HG02678 (cell line): ENCODE measurements at regions not wholly inside any gene's neighbourhood (a gene's known extent, or its start where the extent isn't known, plus 50 kb on each side); places are given as distances from the start of the nearest gene placed in this dataset.
"Not testable (repeated sequence)": the region's sequence is repeated elsewhere in the genome, so short reads cannot be mapped to it uniquely, and the experiment has no call there.

Experiments
- ATAC-seq: cut with Tn5 transposase; IDR thresholded peaks from one replicate; pipeline ENCODE4 v1.9.1; 2021; ENCODE audit warnings: mild to moderate bottlenecking, moderate library complexity; ENCODE audit not compliant: unreplicated experiment

DNA sequence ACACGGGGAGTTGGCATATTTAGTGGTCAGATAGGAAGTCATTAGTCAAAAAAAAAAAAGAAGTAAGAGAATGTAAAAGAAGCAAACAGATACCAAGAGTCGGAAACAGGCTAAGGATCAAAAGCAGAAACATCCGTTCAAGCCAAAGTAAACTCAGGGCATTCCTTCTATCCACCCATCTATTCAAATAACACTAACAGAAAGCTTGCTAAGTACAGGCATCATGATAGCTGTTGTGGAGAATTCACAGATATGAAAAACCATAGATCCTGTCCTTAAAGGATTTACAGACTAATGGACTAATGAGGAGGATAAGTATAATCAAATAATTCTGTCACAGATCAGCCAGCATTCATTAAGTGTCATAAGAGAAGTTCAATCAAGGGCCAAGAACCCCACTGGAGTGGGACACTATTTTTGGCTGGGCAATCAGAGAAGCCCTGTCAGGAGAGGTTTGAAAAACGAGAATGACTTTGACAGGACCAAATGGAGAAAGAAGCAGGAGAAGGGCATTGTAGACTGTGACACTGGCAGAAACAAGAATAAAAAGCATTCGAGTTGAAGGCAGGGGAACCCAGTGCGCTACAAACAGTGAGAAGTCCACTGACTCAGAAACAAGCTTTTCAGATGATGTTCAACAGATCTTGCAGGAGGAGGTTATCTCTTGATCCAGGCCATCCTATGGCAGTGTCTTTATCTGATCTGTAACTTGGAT is 154.2 kb upstream of the TSLP start:
- no peak for ATAC-seq

- no peak for ATAC-seq
Observed at GRCh38 chr5:110918683-110919082, 152.8 kb upstream of the TSLP start.

DNA sequence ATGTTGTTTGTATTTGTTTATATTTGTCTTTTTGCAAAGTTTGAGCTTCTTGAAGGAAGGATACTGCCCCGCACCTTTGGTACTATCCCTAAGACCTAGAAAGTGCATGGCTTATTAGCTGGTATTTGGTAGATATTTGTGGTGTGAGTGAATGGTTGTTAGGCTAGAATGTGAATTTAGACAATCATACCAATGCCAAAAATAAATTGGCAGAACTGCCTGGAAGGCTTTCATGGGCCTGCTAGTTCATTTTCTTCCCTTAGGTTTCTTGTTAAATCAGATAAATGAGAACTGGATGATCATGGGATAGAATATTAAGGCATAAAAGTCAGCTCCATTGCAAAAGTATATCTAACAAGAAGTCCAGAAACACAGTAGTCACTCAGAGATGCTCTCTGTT is 147.5 kb upstream of the TSLP start:
- no peak for ATAC-seq

DNA sequence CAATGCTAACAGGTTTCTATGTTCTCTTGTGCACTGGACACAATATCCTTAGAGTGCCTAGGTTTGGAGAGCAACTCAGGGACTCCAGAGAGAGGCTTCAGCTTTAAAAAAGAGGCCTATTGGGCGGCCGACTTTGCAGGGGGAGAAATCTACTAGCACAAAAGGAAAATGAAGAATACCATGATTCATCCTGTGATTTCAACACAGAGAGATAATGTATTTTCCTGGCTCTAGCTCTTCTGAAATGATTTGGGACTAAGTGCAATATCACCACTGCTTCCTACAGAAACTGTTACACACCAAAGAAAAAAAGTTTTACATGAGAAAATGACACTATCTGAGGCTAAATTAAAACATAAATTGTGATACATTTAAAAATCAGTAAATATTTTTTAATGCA is 146.1 kb upstream of the TSLP start:
- no peak for ATAC-seq

DNA sequence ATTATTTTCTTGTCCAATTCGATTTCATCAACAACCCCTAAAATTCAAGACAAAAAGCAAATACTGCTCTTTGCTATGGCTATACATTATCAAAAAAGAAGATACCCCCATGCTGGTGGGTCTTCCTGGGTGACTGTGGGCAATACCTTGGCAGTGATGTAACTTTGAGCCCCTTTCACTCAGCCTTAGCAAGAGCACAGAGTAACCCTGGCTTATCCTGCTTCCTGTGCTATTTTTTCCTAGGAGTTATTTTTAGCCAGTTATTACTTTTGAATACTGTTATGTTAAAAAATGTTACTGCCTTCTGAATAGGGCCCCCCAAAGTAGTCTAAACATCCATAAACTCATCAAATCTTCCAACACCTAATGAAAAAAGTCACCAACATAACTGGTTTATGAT is 145.6 kb upstream of the TSLP start:
- no peak for ATAC-seq

DNA sequence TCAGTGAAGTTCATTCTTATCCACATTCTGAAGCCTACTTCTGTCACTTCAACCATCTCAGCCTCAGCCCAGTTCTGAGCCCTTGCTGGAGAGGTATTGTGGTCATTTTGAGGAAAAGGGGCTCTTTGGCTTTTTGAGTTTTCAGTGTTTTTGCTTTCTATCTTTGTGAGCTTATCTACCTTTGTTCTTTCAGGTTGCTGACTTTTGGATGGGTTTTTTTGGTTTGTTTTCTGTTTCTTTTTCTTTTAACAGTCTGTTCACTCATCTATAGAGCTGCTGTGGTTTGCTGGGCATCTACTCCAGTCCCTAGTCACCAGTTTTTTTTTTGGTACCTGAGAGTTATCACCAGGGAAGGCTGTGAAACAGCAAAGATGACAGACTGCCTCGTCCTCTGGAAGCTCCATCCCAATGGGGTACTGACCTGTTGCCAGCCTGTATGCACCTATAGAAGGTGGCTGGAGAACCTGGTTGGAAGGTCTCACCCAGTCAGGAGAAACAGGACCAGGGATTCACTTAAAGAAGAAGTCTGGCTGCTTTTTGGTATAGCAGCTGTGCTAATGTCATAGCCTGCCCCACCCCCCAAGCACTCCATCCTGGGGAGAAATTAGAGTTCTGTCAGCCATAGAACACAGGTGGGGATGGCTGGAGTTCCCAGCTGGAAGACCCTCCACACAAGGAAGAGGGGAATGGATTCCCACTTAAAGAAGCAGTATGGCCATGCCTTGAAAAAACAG is 138.6 kb upstream of the TSLP start:
- ATAC-seq, result no peak

DNA sequence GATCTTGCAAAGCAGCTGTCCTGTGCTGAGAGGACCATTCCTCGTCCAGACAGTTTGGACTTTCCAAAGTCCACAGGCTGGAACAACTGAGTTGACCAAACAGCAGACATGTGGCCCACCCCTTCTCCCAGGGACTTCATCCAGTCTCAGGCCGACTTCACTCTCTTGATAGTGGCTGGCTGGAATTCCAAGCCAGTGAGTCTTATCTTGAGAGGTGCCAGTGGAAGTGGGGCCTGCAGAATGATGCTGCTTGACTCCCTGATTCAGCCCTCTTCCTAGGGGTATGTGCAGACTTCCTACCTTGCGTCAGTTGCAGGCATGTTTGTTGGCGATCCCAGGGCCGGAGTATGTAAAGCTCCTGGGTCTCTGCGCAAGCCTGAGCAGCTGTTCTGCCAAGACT is 131.4 kb upstream of the TSLP start:
- ATAC-seq, result no peak

DNA sequence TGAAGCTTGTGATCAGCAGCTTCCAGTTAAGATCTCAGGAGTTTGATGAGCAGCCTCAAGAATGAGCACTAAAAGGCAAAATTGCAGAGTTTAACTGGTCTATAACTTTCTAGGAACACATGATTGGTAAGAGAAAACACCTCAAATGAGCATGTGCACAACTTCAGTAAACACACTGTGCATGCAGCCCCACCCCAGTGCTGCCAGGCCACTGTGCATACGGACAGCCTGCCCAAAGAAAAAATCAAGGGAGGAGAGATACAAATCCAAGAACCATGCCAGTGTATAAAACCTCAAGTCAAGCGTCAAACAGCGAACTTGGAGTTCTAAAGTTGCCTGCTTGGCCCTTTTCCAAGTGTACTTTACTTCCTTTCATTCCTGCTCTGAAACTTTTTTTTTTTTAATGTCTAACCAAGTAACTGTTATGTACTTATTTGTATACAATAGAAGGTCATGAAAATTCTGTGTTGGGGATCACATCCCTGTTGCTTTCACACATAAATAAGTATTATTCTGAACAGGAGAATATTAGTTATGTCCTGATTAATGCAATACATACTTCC is 125.6 kb upstream of the TSLP start:
- ATAC-seq, result no peak

DNA sequence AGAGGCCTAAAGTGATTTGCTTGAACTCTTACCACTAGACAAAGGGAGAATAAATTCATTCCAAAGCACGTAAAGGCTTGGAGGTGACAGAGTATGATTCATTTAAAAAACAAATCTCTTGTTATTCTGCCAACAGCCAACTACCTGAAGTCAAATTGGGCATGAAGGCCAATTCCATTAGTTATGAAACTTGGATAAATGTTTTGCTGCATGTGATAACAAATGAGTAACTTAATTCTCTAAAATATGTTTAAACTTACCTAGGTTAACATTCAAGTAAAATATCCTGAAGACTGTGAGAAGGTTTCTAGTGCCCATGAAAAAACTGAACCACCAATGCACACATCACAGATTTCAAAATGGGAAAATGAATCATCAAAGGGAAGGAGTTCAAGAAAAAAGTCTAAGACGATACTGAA is 120.1 kb upstream of the TSLP start:
- ATAC-seq, result no peak

GRCh38 chr5:110956280-110956912 is 115.1 kb upstream of the TSLP start:
- ATAC-seq, result no peak

DNA sequence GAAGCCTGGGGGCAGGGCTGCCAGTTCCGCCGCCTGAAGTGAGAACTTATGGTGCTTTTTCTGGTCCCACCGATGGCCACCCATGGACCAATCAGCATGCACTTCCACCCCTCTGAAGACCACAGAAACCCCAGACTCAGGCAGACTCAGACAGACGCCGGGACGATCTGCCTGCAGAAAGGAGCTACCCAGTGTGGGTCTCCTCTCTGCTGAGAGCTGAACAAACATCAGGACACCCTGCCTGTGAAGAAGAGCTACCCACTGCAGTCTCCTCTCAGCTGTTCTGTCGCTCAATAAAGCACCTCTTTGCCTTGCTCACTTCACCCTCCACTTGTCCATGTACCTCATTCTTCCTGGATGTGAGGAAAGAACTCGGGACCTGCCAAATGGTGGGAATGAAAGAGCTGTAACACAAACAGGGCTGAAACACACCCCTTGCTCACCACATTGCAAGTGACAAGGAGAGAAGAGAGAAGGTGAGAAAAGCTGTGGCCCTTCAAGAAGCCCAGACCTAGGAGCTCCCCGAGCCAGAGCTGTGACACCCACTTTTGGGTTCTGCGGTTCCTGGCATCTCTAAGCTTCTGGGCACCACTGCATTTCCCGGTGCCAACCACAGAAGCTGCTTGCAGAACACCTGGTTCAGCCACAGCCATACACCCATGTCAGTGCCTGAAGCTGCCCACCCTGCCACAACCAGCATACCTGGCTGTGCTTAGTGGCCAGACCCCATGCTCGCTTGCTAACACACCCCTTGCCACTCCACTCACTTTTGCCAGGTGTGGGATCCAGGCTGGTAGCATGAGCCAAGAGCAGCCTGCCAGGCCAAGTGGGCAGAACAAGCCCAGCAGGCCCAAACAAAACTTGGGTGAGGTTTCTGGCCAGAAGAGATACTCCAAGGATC is 114.3 kb upstream of the TSLP start:
- no peak for ATAC-seq

- no peak for ATAC-seq
Observed at GRCh38 chr5:110957934-110958333, 113.6 kb upstream of the TSLP start.

- ATAC-seq, result no peak
Observed at GRCh38 chr5:110963495-110963894, 108.0 kb upstream of the TSLP start.

DNA sequence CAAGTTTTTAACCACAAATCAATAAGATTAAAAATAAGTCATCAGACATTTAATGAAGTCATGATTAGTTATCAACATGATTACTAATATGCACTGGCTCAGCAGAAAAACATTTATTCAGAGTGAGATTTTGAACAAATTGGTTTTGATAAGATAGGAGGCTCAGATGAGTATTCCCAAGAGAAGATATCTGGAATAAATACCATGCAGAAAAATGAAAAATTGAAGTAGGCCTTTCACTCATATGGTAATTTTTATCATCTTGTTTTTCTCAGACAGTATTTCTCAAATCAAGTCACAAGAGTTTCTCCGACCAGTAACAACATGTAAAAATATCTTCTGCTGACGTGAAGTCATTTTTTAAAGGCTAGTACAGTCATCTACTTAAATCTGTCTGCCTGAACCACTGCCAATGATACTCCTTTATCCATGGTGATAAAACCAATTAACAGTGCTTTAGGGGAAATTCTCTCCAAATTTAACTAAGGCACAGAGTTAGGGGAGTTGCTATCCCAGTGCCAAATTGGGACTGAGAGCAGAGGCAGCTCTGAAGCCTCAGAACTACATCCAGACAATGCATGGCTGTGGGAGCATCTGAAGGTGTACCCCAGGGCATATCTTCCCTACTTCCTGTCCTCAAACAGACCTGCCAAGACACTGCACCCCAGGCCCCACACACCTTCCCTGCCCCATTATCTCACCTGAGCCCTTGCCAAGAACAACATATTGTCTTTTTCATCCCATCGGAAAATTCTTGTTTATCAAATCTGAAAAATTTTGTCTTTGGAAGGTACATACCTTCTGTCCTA is 105.5 kb upstream of the TSLP start:
- no peak for ATAC-seq

DNA sequence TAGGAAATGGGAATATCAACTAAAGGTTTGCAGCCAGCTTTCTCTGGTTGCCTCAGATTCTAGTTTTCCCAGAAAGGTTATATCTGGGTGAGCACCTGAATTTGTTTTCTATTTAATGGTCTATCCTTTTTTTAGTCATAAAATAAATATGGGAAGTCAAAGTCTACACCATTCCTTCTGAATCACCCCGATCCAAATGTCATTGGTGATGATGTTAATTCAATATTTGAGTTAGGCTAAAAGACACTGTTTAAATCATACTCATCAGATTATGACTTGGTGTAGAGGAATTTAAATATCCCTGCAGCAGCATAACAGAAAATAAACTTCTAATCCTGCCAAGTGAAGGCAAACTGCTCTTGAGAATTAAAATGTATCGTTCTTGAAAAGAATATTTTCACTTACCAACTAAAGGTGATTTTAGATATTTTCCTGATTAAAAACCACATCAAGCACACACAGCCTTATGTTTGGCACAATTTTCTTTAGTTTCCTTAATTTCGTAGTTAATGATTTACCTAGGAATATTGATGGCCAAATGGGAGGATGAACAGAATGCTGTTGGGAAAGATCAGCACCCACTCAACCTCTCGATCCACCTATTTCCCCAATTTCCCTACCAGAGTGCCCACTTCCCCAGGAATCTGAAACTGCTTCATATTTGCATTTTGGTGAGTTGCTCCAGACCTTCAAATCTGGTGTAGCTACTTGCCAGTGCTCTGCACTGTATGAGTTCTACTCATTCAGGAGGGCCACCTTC is 103.1 kb upstream of the TSLP start:
- ATAC-seq, result no peak

DNA sequence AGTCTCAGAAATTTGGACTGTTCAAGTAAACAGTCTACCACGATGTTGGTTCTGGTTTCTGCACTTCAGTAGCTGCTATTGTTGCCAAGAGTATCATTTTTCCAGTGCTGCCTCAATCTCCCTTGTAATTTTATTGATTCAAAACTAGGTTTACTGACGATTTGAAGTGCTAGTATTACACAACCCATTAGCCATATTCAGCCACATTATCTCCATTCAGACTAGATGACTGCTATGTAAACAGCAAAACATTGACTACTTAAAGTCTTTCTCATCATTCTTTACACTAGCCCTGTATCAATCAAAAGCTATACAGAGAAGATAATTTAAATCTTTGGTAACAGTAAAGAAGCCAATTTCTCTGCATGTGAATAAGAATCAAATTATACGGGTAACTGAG is 102.0 kb upstream of the TSLP start:
- ATAC-seq, result no peak

GRCh38 chr5:110973510-110973909 is 98.0 kb upstream of the TSLP start:
- no peak for ATAC-seq

- ATAC-seq, result no peak
Observed at GRCh38 chr5:110977915-110978314, 93.6 kb upstream of the TSLP start.

DNA sequence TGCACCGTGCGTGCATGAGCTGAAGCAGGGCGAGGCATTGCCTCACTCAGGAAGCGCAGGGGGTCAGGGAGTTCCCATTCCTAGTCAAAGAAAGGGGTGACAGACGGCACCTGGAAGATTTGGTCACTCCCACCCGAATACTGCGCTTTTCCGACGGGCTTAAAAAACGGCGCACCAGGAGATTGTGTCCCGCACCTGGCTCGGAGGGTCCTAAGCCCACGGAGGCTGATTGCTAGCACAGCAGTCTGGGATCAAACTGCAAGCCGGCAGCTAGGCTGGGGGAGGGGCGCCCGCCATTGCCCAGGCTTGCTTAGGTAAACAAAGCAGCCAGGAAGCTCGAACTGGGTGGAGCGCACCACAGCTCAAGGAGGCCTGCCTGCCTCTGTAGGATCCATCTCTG is 85.6 kb upstream of the TSLP start:
- ATAC-seq, result not testable (repeated sequence)
